Neural progenitor cell (in vitro differentiated cells): ENCODE measurements at regions not wholly inside any gene's neighbourhood (a gene's known extent, or its start where the extent isn't known, plus 50 kb on each side); places are given as distances from the start of the nearest gene placed in this dataset.

Experiments used
- CTCF ChIP-seq: fragments of 200-600 bp; sonication (generic); IDR thresholded peaks from 2 replicates; pipeline ENCODE4 v1.5.1; 2017; ENCODE audit warnings: antibody characterized with exemption, mild to moderate bottlenecking
- EZH2 ChIP-seq: fragments of 200-600 bp; sonication (generic); IDR thresholded peaks from 2 replicates; pipeline ENCODE4 v1.6.1; 2017; ENCODE audit warnings: antibody characterized with exemption, mild to moderate bottlenecking, moderate library complexity
- EZH2phosphoT487 ChIP-seq: fragments of 200-600 bp; sonication (generic); IDR thresholded peaks from 2 replicates; pipeline ENCODE4 v1.6.1; 2017; ENCODE audit warnings: antibody characterized with exemption

DNA sequence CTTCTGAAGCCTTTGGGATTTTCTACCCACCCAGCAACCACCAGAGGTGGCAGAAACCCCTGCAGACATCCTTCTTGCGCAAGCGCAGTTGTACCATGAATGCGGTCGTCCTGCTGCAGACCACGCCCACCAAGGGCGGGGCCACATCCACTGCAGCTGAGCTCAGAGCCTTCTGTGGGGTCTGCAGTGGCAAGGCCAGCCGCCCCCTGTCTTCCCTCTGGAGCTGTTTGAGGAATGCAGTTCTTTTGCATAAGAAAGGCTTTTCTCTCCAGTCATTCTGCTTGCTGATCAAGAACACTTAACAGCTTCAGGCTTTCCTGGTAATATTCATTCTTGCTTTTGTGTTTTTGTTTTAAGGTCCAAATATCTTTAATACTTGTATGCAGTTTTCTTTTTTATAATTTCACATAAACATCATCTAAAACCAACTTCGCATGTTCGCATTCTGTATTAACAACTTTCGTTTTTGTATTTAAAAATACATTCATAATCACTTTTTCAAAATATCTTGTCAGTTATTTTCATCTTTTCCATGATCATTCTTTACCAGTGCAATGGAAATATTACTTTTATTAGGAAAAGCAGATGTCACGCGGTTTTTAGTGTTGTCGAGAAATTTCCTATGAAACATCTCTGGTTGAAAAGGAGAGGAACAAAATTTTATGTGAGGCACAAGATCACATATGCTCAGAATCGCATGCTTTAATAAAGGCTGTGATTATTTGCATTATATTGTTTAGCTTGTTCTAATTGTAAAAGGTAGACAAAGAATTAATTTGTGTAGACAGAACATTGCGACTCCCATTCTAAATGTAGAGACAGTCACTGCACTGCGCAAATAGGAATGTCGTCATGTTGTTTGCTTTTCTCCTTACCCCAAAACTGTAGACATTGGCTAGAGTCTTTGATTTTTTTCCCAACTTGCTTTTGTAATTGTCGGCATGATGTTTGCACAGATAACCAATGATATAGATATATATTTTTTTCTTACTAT is 98.1 kb upstream of the SNRPN start:
- peak; percentile 10 for TF ChIP-seq CTCF
- no peak for TF ChIP-seq EZH2
- TF ChIP-seq EZH2phosphoT487, result no peak
